ENCODE measurements at regions not wholly inside any gene's neighbourhood (a gene's known extent, or its start where the extent isn't known, plus 50 kb on each side); places are given as distances from the start of the nearest gene placed in this dataset.

DNA sequence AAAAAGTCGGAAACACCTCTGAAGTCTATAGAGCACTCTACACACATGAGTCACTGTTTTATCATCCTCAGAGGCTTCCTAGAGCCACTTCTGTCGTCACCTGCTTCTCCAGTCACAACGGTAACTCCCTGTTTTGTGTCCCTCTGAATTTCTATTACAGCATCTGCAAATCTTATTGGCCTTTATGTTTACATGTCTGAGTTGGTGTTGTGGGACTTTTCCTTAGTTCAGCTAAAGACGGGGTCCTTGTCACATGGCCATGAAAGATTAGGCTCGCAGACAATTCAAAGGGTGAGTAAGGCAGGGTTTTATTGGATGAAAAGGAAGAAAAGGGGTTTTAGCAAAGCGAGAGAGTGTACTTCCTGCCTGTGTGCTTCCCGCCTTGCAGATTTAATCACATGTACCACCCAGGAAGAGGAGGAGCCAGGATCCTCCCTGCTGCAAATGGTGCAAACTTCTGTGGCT is 185.6 kb downstream of the LPIN1 start:
- TF ChIP-seq, protein P1, sequence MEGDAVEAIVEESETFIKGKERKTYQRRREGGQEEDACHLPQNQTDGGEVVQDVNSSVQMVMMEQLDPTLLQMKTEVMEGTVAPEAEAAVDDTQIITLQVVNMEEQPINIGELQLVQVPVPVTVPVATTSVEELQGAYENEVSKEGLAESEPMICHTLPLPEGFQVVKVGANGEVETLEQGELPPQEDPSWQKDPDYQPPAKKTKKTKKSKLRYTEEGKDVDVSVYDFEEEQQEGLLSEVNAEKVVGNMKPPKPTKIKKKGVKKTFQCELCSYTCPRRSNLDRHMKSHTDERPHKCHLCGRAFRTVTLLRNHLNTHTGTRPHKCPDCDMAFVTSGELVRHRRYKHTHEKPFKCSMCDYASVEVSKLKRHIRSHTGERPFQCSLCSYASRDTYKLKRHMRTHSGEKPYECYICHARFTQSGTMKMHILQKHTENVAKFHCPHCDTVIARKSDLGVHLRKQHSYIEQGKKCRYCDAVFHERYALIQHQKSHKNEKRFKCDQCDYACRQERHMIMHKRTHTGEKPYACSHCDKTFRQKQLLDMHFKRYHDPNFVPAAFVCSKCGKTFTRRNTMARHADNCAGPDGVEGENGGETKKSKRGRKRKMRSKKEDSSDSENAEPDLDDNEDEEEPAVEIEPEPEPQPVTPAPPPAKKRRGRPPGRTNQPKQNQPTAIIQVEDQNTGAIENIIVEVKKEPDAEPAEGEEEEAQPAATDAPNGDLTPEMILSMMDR (conservative IDR thresholded peaks at IDR 0.05), result no peak
- no peak for TF ChIP-seq EZH2 (IDR thresholded peaks at IDR 0.05; ENCODE audit: low read depth)
